ENCODE measurements at regions not wholly inside any gene's neighbourhood (a gene's known extent, or its start where the extent isn't known, plus 50 kb on each side); places are given as distances from the start of the nearest gene placed in this dataset.

DNA sequence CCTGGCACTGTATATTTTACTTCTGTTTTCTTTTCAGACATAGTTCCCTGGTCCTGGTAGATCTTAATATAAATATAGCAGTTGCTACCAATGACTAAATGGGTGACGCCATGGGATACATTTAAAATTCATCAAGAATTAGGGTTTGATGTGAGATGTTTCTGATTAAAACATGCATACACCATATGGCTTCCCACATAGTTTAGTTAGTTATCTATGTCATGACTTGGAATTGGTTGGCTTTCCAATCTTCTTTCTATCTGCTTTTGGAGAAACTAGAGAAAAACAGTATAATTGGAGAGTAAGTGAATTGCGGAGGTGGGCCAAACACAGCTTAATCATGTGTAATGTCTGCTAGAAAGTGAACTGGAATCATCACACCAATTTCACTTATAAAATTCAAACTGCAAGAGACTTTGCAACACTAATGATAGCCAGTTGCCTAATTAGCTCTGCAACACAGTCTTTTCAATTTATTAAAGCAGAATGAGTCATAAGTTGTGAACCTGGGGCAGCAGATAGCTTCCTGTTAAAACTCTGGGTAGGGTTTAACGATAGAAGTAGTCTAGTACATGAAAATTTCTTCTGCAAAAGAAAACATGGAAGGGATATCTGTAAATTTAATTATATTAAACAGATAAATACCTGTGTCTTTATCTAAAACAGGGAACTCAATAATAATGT is 295.2 kb downstream of the SLC16A7 start:
- Histone ChIP-seq H3K9ac (ENCODE audit: low read length) (no peak overlapping the region), H2AFZ (ENCODE audit: low read depth, low read length) (no peak overlapping the region), H3K4me2 (ENCODE audit: low read length) (no peak overlapping the region), H4K20me1 (ENCODE audit: insufficient read depth, low read length) (no peaks in the 10 kb centered on the region), H3K36me3 (replicated peaks; ENCODE audit: low read depth, low read length) (no peaks in the 10 kb centered on the region), H3K27ac (ENCODE audit: low read length) (no peak overlapping the region), H3K4me3 (ENCODE audit: low read length) (no peak overlapping the region), H3K79me2 (ENCODE audit: low read length) (no peaks in the 10 kb centered on the region), H3K27me3 (ENCODE audit: low read depth, low read length) (no peaks in the 10 kb centered on the region), H3K4me1 (ENCODE audit: low read length) (no peaks in the 10 kb centered on the region), H3K9me3 (ENCODE audit: insufficient read depth, low read length) (no peaks in the 10 kb centered on the region)
- TF ChIP-seq EZH2phosphoT487 (IDR thresholded peaks at IDR 0.05; ENCODE audit: low read depth): no peak
- TF ChIP-seq, protein P1, sequence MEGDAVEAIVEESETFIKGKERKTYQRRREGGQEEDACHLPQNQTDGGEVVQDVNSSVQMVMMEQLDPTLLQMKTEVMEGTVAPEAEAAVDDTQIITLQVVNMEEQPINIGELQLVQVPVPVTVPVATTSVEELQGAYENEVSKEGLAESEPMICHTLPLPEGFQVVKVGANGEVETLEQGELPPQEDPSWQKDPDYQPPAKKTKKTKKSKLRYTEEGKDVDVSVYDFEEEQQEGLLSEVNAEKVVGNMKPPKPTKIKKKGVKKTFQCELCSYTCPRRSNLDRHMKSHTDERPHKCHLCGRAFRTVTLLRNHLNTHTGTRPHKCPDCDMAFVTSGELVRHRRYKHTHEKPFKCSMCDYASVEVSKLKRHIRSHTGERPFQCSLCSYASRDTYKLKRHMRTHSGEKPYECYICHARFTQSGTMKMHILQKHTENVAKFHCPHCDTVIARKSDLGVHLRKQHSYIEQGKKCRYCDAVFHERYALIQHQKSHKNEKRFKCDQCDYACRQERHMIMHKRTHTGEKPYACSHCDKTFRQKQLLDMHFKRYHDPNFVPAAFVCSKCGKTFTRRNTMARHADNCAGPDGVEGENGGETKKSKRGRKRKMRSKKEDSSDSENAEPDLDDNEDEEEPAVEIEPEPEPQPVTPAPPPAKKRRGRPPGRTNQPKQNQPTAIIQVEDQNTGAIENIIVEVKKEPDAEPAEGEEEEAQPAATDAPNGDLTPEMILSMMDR (IDR thresholded peaks at IDR 0.05; ENCODE audit: low read depth, low read length): no peak

DNA sequence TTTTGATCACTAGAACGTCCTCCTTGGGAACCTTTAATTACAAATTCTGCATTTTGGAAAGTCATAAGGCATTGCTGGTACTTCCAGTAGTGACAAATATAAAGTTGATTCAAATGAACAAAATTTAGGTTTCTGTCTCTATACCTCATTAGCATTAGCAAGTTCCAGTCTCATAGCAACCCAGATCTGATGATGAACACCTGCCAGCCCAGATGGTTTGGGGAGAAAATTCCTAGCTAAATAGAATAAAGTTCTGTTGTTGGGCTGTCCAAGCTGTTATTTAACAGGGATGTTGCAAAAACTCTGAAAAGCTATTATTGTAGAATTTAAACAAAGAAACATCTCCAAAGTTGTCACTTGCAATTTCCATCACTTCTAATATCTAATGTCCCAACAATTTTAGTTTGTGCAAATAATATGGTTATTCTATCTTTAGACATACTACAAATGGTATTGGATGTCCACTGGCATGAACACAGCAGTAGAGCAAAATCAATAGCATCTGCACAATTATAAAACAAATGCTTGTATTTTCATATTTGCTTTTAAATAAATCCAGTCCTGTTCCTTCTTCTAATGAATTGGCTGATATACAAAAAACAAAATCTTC is 299.4 kb downstream of the SLC16A7 start:
- no peaks in the 10 kb centered on the region for H3K79me2 ChIP-seq (ENCODE audit: low read length)
- H3K27ac ChIP-seq (ENCODE audit: low read length): no peak overlapping the region
- H3K4me2 ChIP-seq (ENCODE audit: low read length): no peak overlapping the region
- no peaks in the 10 kb centered on the region for H3K27me3 ChIP-seq (ENCODE audit: low read depth, low read length)
- TF ChIP-seq, protein P1 (IDR thresholded peaks at IDR 0.05; ENCODE audit: low read depth, low read length): no peak
- no peak for TF ChIP-seq EZH2phosphoT487 (IDR thresholded peaks at IDR 0.05; ENCODE audit: low read depth)
- no peak overlapping the region for H3K4me3 ChIP-seq (ENCODE audit: low read length)
- H2AFZ ChIP-seq (ENCODE audit: low read depth, low read length): no peak overlapping the region
- H3K9ac ChIP-seq (ENCODE audit: low read length): no peak overlapping the region
- peaks cover 16% of the 10 kb centered on the region for H3K36me3 ChIP-seq (replicated peaks; ENCODE audit: low read depth, low read length)
- H3K9me3 ChIP-seq (ENCODE audit: insufficient read depth, low read length): peaks cover 22% of the 10 kb centered on the region; the same call in 1 of the 2 replicates
- no peaks in the 10 kb centered on the region for H4K20me1 ChIP-seq (ENCODE audit: insufficient read depth, low read length)
- peaks cover 12% of the 10 kb centered on the region for H3K4me1 ChIP-seq (ENCODE audit: low read length)

DNA sequence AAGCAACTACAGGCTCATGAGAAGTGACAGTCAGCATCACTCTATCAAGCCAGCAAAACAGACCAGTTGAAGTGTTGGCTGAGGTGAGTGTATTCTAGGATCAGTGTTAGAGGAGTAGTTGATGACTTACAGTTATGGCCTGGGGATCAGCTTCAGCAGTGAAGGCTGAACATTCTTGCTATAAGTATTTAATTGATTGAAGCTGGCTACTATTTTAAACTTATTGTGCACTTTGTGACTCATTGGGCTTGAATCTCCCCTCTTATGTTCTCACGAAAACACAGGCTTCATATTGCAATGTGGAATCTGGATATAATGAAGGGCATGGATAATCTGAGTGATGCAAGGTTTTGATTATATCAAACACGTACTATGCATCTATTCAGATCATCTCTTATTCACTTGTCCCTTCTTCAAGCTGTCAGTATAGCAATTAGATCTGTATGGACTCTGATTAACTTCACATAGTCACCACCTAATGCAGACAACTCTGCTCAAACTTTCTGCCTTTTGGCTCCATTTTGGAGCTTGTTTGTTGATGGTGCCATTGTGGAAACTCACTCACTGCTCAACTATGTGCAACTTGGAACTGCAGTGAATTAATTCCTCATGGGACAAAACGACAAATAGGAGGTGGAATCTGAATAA is 309.2 kb downstream of the SLC16A7 start:
- peaks cover 4% of the 10 kb centered on the region for H3K36me3 ChIP-seq (replicated peaks; ENCODE audit: low read depth, low read length)
- H3K27me3 ChIP-seq (ENCODE audit: low read depth, low read length): no peaks in the 10 kb centered on the region
- H3K9me3 ChIP-seq (ENCODE audit: insufficient read depth, low read length): 0 out of 2 replicates have a peak, but pooled peaks cover 11% of the 10 kb centered on the region
- H4K20me1 ChIP-seq (ENCODE audit: insufficient read depth, low read length): no peaks in the 10 kb centered on the region
- no peaks in the 10 kb centered on the region for H3K79me2 ChIP-seq (ENCODE audit: low read length)
- no peak overlapping the region for H3K4me2 ChIP-seq (ENCODE audit: low read length)
- H3K9ac ChIP-seq (ENCODE audit: low read length): no peak overlapping the region
- TF ChIP-seq, protein P1 (IDR thresholded peaks at IDR 0.05; ENCODE audit: low read depth, low read length): no peak
- no peak for TF ChIP-seq EZH2phosphoT487 (IDR thresholded peaks at IDR 0.05; ENCODE audit: low read depth)
- no peaks in the 10 kb centered on the region for H3K4me1 ChIP-seq (ENCODE audit: low read length)
- H2AFZ ChIP-seq (ENCODE audit: low read depth, low read length): no peak overlapping the region
- H3K27ac ChIP-seq (ENCODE audit: low read length): no peak overlapping the region
- no peak overlapping the region for H3K4me3 ChIP-seq (ENCODE audit: low read length)

DNA sequence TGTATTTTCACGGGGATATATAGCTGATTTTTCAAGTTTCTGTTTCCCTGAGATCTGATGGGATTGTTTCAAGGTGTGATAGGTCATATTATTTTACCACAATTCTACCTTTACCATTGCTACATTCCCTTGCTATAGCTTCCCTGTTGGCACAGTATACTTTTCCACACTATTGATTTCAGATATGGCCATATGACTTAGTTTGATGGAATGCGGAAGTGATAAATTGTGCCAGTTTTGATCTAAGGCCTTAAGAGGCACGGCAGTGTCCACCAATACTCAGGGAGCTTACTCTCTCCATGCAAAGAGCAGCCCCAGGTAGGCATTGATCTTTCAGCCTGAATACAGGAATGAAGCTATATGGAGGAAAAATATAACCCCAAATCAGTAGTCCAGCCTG is 315.7 kb downstream of the SLC16A7 start:
- H4K20me1 ChIP-seq (ENCODE audit: insufficient read depth, low read length): no peaks in the 10 kb centered on the region
- H3K4me2 ChIP-seq (ENCODE audit: low read length): no peak overlapping the region
- no peaks in the 10 kb centered on the region for H3K36me3 ChIP-seq (replicated peaks; ENCODE audit: low read depth, low read length)
- H3K79me2 ChIP-seq (ENCODE audit: low read length): no peaks in the 10 kb centered on the region
- H3K27ac ChIP-seq (ENCODE audit: low read length): no peak overlapping the region
- no peak overlapping the region for H2AFZ ChIP-seq (ENCODE audit: low read depth, low read length)
- H3K9ac ChIP-seq (ENCODE audit: low read length): no peak overlapping the region
- H3K4me1 ChIP-seq (ENCODE audit: low read length): no peaks in the 10 kb centered on the region
- H3K9me3 ChIP-seq (ENCODE audit: insufficient read depth, low read length): no peaks in the 10 kb centered on the region
- no peak for TF ChIP-seq EZH2phosphoT487 (IDR thresholded peaks at IDR 0.05; ENCODE audit: low read depth)
- TF ChIP-seq, protein P1 (IDR thresholded peaks at IDR 0.05; ENCODE audit: low read depth, low read length): no peak
- no peaks in the 10 kb centered on the region for H3K27me3 ChIP-seq (ENCODE audit: low read depth, low read length)
- no peak overlapping the region for H3K4me3 ChIP-seq (ENCODE audit: low read length)

Measured in OCI-LY3 (cell line).